HG02678 (cell line): ENCODE measurements at regions not wholly inside any gene's neighbourhood (a gene's known extent, or its start where the extent isn't known, plus 50 kb on each side); places are given as distances from the start of the nearest gene placed in this dataset.
"Not testable (repeated sequence)": the region's sequence is repeated elsewhere in the genome, so short reads cannot be mapped to it uniquely, and the experiment has no call there.

Experiments
- ATAC-seq: cut with Tn5 transposase; IDR thresholded peaks from one replicate; pipeline ENCODE4 v1.9.1; 2021; ENCODE audit warnings: mild to moderate bottlenecking, moderate library complexity; ENCODE audit not compliant: unreplicated experiment

GRCh38 chr17:77531002-77531401 lies 390.2 kb downstream of the SEC14L1 start:
- no peak for ATAC-seq

- no peak for ATAC-seq
These were observed 390.9 kb downstream of the SEC14L1 start for GRCh38 chr17:77531641-77532040.

GRCh38 chr17:77533697-77534096 lies 392.9 kb downstream of the SEC14L1 start:
- ATAC-seq, result not testable (repeated sequence)

- ATAC-seq, result no peak
These were observed 393.4 kb downstream of the SEC14L1 start for GRCh38 chr17:77534137-77534536.

GRCh38 chr17:77535435-77535834 lies 394.7 kb downstream of the SEC14L1 start:
- ATAC-seq, result no peak

GRCh38 chr17:77535892-77536291 lies 395.1 kb downstream of the SEC14L1 start:
- no peak for ATAC-seq

- ATAC-seq, result no peak
These were observed 396.8 kb downstream of the SEC14L1 start for GRCh38 chr17:77537566-77537965.

- no peak for ATAC-seq
These were observed 399.8 kb downstream of the SEC14L1 start for GRCh38 chr17:77540531-77540930.

- no peak for ATAC-seq
These were observed 400.2 kb downstream of the SEC14L1 start for GRCh38 chr17:77540975-77541374.

- ATAC-seq, result no peak
These were observed 401.2 kb downstream of the SEC14L1 start for GRCh38 chr17:77542011-77542410.

GRCh38 chr17:77542551-77543490 lies 402.1 kb downstream of the SEC14L1 start:
- no peak for ATAC-seq

- ATAC-seq, result no peak
These were observed 403.0 kb downstream of the SEC14L1 start for GRCh38 chr17:77543801-77544200.

GRCh38 chr17:77544347-77545110 lies 403.8 kb downstream of the SEC14L1 start:
- no peak for ATAC-seq

GRCh38 chr17:77546772-77547241 lies 406.0 kb downstream of the SEC14L1 start:
- ATAC-seq, result no peak

GRCh38 chr17:77548967-77549366 lies 408.2 kb downstream of the SEC14L1 start:
- no peak for ATAC-seq

GRCh38 chr17:77549726-77550366 lies 408.7 kb upstream of the TNRC6C start:
- ATAC-seq, result no peak

- ATAC-seq, result no peak
These were observed 404.9 kb upstream of the TNRC6C start for GRCh38 chr17:77553459-77554066.

GRCh38 chr17:77555121-77555591 lies 403.3 kb upstream of the TNRC6C start:
- no peak for ATAC-seq

GRCh38 chr17:77555741-77556291 lies 402.7 kb upstream of the TNRC6C start:
- ATAC-seq, result no peak

- no peak for ATAC-seq
These were observed 402.0 kb upstream of the TNRC6C start for GRCh38 chr17:77556383-77557061.
